Breast epithelium (tissue), 4 donors: ENCODE measurements at regions not wholly inside any gene's neighbourhood (a gene's known extent, or its start where the extent isn't known, plus 50 kb on each side); places are given as distances from the start of the nearest gene placed in this dataset.
"Not testable (repeated sequence)": the region's sequence is repeated elsewhere in the genome, so short reads cannot be mapped to it uniquely, and the experiment has no call there.

Source experiments
- DNase-seq, 2 donors: peaks; one replicate each; pipeline ENCODE4 v3.0.0-alpha.2; 2019; ENCODE audit warnings: low spot score in 2 of 2
- H3K27ac ChIP-seq, 2 donors: fragments of 200-600 bp; sonication (generic) in 1 of 2; one replicate each; pipeline ENCODE4 v1.5.1; 2016 to 2019; ENCODE audit warnings: mild to moderate bottlenecking in 1 of 2
- H3K27me3 ChIP-seq, 2 donors: fragments of 200-600 bp; sonication (generic) in 1 of 2; one replicate each; pipeline versions ENCODE4 v1.5.1 to v1.6.0; 2017 to 2019; ENCODE audit warnings: control low read depth in 1 of 2, mild to moderate bottlenecking in 1 of 2
- H3K36me3 ChIP-seq: fragments of 200-600 bp; one replicate; pipeline ENCODE4 v1.5.1; 2019
- H3K4me1 ChIP-seq, 2 donors: fragments of 200-600 bp; sonication (generic); one replicate each; pipeline ENCODE4 v1.5.1; 2016 to 2019; ENCODE audit warnings: control low read depth in 1 of 2
- H3K4me3 ChIP-seq, 3 donors: fragments of 200-600 bp; sonication (generic); 1 replicate in 2 of 3; 2 replicates in 1 of 3; pipeline ENCODE4 v1.5.1; 2016 to 2019; ENCODE audit warnings: mild to moderate bottlenecking in 3 of 3, moderate library complexity in 2 of 3
- H3K9me3 ChIP-seq, 2 donors: fragments of 200-600 bp; sonication (generic) in 1 of 2; one replicate each; pipeline ENCODE4 v1.5.1; 2016 to 2019; ENCODE audit warnings: control low read depth in 1 of 2
- POLR2A ChIP-seq: fragments of 450-650 bp; IDR thresholded peaks from one replicate; pipeline ENCODE4 v1.6.1; 2016; ENCODE audit warnings: antibody characterized with exemption, mild to moderate bottlenecking, moderate library complexity
- POLR2AphosphoS5 ChIP-seq, 3 donors: sonication (generic); formaldehyde crosslinking; IDR thresholded peaks; one replicate each; pipeline ENCODE4 v1.6.1; 2017; ENCODE audit warnings: antibody characterized with exemption in 3 of 3
- intact Hi-C: fragments of 100-400 bp; cut with DNase I; formaldehyde crosslinking; loops from one replicate; pipeline ENCODE4 v1.15.1; 2023; ENCODE audit warnings: low total_unique reads
- TF ChIP-seq, protein P1 (sequence below), 3 donors: fragments of 450-650 bp; IDR thresholded peaks; one replicate each; pipeline ENCODE4 v1.5.1; 2016 to 2017; ENCODE audit warnings: antibody characterized with exemption in 3 of 3, mild to moderate bottlenecking in 3 of 3, moderate library complexity in 3 of 3

DNA sequence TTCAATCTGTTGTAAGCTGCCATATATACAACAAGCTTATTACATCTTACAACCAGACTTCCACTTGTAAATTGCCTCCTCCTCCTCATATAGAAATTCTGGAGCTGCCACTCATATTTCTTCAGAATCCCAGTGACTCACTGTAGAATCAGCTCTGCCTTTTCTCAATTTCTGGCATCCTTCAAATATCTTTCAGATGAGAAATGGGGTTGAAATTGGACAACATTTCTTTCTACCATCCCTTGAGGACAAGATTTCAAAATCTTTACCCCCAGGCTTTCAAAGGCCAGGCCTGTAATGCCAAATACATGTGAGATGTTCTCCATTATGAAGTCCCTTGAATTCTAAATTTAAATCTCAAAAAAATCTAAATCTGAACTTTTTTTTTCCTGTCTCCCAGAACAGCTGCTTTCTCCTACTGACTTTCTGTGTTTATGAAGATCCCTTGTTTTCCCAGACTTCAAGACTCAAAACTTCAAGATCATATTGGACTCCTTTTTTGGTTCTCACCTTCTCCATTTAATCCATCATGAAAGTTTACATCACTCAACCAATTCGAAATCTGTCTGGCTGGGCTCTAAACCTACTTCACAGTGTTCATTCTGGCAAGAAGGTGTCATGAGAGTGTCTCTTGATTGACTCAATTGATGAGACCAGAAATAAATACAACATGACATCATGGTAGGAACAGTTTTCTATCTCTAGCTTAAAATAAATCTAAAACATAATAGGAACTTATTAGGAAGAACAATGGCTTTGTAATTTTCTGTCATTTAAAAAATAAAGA is 109.8 kb downstream of the HMHB1 start:
- DNase-seq: no peak
- no peaks in the 10 kb centered on the region for H3K27me3 ChIP-seq
- no peaks in the 10 kb centered on the region for H3K4me1 ChIP-seq
- H3K4me3 ChIP-seq: no peak overlapping the region
- intact Hi-C loops: no loop called here
- TF ChIP-seq POLR2A (no peak), POLR2AphosphoS5 (IDR thresholded peaks at IDR 0.05) (no peak)
- TF ChIP-seq, protein P1, sequence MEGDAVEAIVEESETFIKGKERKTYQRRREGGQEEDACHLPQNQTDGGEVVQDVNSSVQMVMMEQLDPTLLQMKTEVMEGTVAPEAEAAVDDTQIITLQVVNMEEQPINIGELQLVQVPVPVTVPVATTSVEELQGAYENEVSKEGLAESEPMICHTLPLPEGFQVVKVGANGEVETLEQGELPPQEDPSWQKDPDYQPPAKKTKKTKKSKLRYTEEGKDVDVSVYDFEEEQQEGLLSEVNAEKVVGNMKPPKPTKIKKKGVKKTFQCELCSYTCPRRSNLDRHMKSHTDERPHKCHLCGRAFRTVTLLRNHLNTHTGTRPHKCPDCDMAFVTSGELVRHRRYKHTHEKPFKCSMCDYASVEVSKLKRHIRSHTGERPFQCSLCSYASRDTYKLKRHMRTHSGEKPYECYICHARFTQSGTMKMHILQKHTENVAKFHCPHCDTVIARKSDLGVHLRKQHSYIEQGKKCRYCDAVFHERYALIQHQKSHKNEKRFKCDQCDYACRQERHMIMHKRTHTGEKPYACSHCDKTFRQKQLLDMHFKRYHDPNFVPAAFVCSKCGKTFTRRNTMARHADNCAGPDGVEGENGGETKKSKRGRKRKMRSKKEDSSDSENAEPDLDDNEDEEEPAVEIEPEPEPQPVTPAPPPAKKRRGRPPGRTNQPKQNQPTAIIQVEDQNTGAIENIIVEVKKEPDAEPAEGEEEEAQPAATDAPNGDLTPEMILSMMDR (IDR thresholded peaks at IDR 0.05): no peak
- no peaks in the 10 kb centered on the region for H3K9me3 ChIP-seq
- H3K27ac ChIP-seq: no peak overlapping the region
- H3K36me3 ChIP-seq: no peaks in the 10 kb centered on the region

DNA sequence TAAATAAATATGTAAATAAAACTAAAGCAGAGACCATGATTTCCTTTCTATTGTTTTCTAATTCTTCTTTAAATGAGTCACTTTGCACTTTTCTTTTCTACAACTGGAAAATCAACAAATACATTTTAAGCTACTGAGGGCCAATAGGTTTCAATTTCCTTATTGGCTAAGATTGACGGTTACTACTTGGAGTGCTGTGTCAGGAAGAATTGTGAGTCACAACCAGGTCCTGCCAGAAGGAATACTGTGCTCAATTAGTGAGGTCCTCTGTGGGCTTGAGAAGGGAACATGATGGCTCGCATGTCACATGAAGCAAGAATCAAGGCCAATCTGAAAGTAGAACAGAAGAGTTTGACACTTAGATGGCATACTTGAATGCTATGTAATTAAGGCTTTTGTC is 110.8 kb downstream of the HMHB1 start:
- TF ChIP-seq POLR2AphosphoS5 (IDR thresholded peaks at IDR 0.05): no peak
- TF ChIP-seq, protein P1 (IDR thresholded peaks at IDR 0.05): no peak
- TF ChIP-seq POLR2A: no peak
- no peak for DNase-seq
- Histone ChIP-seq H3K27ac (no peak overlapping the region), H3K4me3 (no peak overlapping the region), H3K27me3 (no peaks in the 10 kb centered on the region), H3K4me1 (no peaks in the 10 kb centered on the region), H3K36me3 (no peaks in the 10 kb centered on the region), H3K9me3 (no peaks in the 10 kb centered on the region)
- intact Hi-C loops: no loop called here

DNA sequence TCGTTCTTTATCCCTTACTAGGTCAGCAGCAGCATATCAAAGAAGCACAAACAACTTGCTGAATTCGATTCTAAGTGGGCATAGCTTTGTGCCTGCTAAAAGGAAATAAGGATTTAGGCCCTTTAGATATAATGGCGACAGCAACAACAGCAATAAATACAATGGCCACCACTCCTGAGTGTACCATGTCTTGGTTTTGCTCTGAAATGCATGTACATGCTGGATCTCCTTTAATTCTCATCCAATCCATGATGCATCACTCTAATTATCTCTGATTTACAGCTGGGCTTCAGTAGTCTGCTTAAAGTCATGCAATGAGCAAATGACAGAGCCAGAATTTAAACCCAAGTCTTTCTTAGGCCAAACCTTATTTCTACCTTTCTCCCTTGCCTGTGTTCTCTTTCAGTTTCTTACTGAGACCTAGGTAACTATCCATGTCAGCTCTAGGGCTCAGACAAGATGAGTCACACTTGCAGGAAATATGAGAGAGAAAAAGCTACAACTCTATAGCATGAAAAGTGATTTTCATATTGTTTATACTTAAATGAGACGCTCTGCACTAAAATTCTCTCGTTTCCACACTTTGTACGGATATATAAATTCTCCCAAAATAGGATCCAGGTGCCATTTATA is 111.8 kb downstream of the HMHB1 start:
- DNase-seq: no peak
- Histone ChIP-seq H3K4me1 (no peaks in the 10 kb centered on the region), H3K36me3 (no peaks in the 10 kb centered on the region), H3K27me3 (no peaks in the 10 kb centered on the region), H3K27ac (no peak overlapping the region), H3K4me3 (no peak overlapping the region), H3K9me3 (no peaks in the 10 kb centered on the region)
- intact Hi-C loops: no loop called here
- TF ChIP-seq POLR2A: no peak
- TF ChIP-seq, protein P1 (IDR thresholded peaks at IDR 0.05): no peak
- TF ChIP-seq POLR2AphosphoS5 (IDR thresholded peaks at IDR 0.05): no peak

DNA sequence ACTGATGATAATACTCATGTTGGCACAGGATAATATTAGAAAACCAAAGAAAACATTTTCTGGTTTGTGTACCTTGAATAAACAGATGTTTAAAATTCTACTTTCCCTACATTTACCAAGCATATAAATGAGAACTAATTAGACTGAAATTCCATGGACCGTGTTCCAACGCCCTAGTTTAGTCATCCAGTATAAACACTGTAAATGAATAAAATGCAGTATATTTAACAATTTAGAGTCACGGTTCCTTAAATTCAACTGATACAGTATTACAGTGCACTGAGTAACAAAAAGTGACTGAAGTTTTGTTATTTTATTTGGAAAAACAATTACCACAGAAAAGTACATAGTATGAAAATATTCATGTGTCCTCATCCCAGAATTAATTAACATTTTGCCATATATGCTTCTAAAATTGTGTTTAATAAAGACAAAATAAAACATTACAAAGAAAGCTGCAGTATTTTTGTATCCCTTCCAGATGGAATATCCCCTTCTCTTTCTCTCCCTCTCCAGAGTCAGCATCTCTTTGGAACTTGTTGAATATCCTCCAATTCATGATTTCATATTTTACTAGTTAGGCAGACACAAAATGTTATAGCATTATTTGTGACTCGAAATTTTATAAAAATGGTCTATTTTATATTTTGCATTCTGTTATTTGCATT is 112.5 kb downstream of the HMHB1 start:
- intact Hi-C loops: no loop called here
- Histone ChIP-seq H3K4me3 (no peak overlapping the region), H3K27ac (no peak overlapping the region), H3K4me1 (no peaks in the 10 kb centered on the region), H3K36me3 (no peaks in the 10 kb centered on the region), H3K27me3 (no peaks in the 10 kb centered on the region), H3K9me3 (no peaks in the 10 kb centered on the region)
- no peak for DNase-seq
- no peak for TF ChIP-seq POLR2AphosphoS5 (IDR thresholded peaks at IDR 0.05)
- TF ChIP-seq, protein P1 (IDR thresholded peaks at IDR 0.05): no peak
- TF ChIP-seq POLR2A: no peak

DNA sequence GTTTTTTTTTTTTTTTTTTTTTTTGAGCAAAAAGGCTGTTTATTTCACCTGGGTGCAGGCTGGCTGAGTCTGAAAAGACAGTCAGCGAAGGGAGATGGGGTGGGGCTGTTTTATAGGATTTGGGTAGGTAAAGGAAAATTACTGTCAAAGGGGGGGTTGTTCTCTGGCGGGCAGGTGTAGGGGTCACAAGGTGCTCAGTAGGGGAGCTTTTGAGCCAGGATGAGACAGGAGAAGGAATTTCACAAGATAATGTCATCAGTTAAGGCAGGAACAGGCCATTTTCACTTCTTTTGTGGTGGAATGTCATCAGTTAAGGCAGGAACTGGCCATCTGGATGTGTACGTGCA is 113.0 kb downstream of the HMHB1 start:
- H3K4me3 ChIP-seq, DNase-seq, H3K27ac ChIP-seq, intact Hi-C loops, H3K36me3 ChIP-seq, H3K4me1 ChIP-seq, H3K9me3 ChIP-seq, H3K27me3 ChIP-seq: not testable (repeated sequence)
